H9 (cell line): ENCODE measurements at regions not wholly inside any gene's neighbourhood (a gene's known extent, or its start where the extent isn't known, plus 50 kb on each side); places are given as distances from the start of the nearest gene placed in this dataset.

ENCODE experiments used
- DNase-seq: peaks from one replicate; pipeline ENCODE4 v3.0.0-alpha.2; 2017
- H2AFZ ChIP-seq: one replicate; pipeline ENCODE4 v1.6.1; 2013; ENCODE audit warnings: mild to moderate bottlenecking, low read length, control low read depth, moderate library complexity
- H2AK5ac ChIP-seq: 2 replicates; pipeline ENCODE4 v1.6.1; 2013; ENCODE audit warnings: low read length, control low read depth, mixed read lengths; ENCODE audit not compliant: insufficient read length
- H2BK120ac ChIP-seq: one replicate; pipeline ENCODE4 v1.6.1; 2013; ENCODE audit warnings: low read depth, mild to moderate bottlenecking, low read length, control low read depth, inconsistent platforms; ENCODE audit not compliant: poor library complexity, severe bottlenecking
- H2BK12ac ChIP-seq: 2 replicates; pipeline ENCODE4 v1.6.1; 2013; ENCODE audit warnings: low read length, control low read depth, mixed read lengths, low read depth; ENCODE audit not compliant: insufficient read length
- H2BK15ac ChIP-seq: 2 replicates; pipeline ENCODE4 v1.6.1; 2013; ENCODE audit warnings: low read depth, low read length, control low read depth
- H2BK20ac ChIP-seq: one replicate; pipeline ENCODE4 v1.6.1; 2013; ENCODE audit warnings: low read depth, mild to moderate bottlenecking, low read length, control low read depth, inconsistent platforms; ENCODE audit not compliant: poor library complexity, severe bottlenecking
- H2BK5ac ChIP-seq: 2 replicates; pipeline ENCODE4 v1.6.1; 2013; ENCODE audit warnings: low read length, control low read depth, mixed read lengths; ENCODE audit not compliant: insufficient read length
- H3K14ac ChIP-seq: 2 replicates; pipeline ENCODE4 v1.6.1; 2013; ENCODE audit warnings: low read length, control low read depth; ENCODE audit not compliant: insufficient read depth
- H3K18ac ChIP-seq: 2 replicates; pipeline ENCODE4 v1.6.1; 2013; ENCODE audit warnings: low read depth, mild to moderate bottlenecking, mixed read lengths, low read length, control low read depth; ENCODE audit not compliant: insufficient read length
- H3K23ac ChIP-seq: 2 replicates; pipeline ENCODE4 v1.6.1; 2013; ENCODE audit warnings: low read length, control low read depth, mixed read lengths, low read depth; ENCODE audit not compliant: insufficient read length
- H3K23me2 ChIP-seq: 2 replicates; pipeline ENCODE4 v1.6.1; 2013; ENCODE audit warnings: low read depth, mild to moderate bottlenecking, mixed read lengths, low read length, control low read depth; ENCODE audit not compliant: insufficient read length, poor library complexity, severe bottlenecking
- H3K27ac ChIP-seq: 2 replicates; pipeline ENCODE4 v1.5.1; 2013; ENCODE audit warnings: low read length, control low read depth, mixed read lengths, low read depth; ENCODE audit not compliant: insufficient read length
- H3K27me3 ChIP-seq: 2 replicates; pipeline ENCODE4 v1.6.1; 2013; ENCODE audit warnings: low read length, control low read depth, inconsistent platforms; ENCODE audit not compliant: insufficient read depth
- H3K4ac ChIP-seq: 2 replicates; pipeline ENCODE4 v1.6.1; 2013; ENCODE audit warnings: low read depth, mild to moderate bottlenecking, control low read depth, inconsistent platforms, low read length, moderate library complexity
- H3K4me1 ChIP-seq: 2 replicates; pipeline ENCODE4 v1.6.1; 2013; ENCODE audit warnings: low read length, control low read depth, inconsistent platforms; ENCODE audit not compliant: insufficient read depth
- H3K4me2 ChIP-seq: 2 replicates; pipeline ENCODE4 v1.6.1; 2013; ENCODE audit warnings: low read length, control low read depth, mixed read lengths; ENCODE audit not compliant: insufficient read length, insufficient read depth
- H3K56ac ChIP-seq: 2 replicates; pipeline ENCODE4 v1.6.1; 2013; ENCODE audit warnings: low read depth, mild to moderate bottlenecking, mixed read lengths, low read length, control low read depth; ENCODE audit not compliant: insufficient read length
- H3K79me1 ChIP-seq: 2 replicates; pipeline ENCODE4 v1.6.1; 2013; ENCODE audit warnings: low read depth, mild to moderate bottlenecking, moderate library complexity, low read length, control low read depth, inconsistent platforms; ENCODE audit not compliant: insufficient read depth, poor library complexity, severe bottlenecking
- H3K79me2 ChIP-seq: 2 replicates; pipeline ENCODE4 v1.6.1; 2013; ENCODE audit warnings: low read length, control low read depth, inconsistent platforms; ENCODE audit not compliant: insufficient read depth
- H3K9ac ChIP-seq: 2 replicates; pipeline ENCODE4 v1.6.1; 2013; ENCODE audit warnings: low read length, control low read depth, mixed read lengths; ENCODE audit not compliant: insufficient read length; ENCODE audit errors: extremely low read depth
- H3K9me3 ChIP-seq: one replicate; pipeline ENCODE4 v1.6.1; 2013; ENCODE audit warnings: low read depth, low read length, inconsistent platforms; ENCODE audit not compliant: control insufficient read depth
- H3T11ph ChIP-seq: one replicate; pipeline ENCODE4 v1.6.1; 2013; ENCODE audit warnings: mild to moderate bottlenecking, low read length, control low read depth, inconsistent platforms
- H4K20me1 ChIP-seq: one replicate; pipeline ENCODE4 v1.6.1; 2013; ENCODE audit not compliant: control insufficient read depth, insufficient read length, insufficient read depth
- H4K5ac ChIP-seq: 2 replicates; pipeline ENCODE4 v1.6.1; 2013; ENCODE audit warnings: low read depth, mild to moderate bottlenecking, mixed read lengths, low read length, control low read depth; ENCODE audit not compliant: insufficient read length
- H4K8ac ChIP-seq: replicated peaks from 2 replicates; pipeline ENCODE4 v1.6.1; 2013; ENCODE audit warnings: low read length, control low read depth, mixed read lengths, low read depth; ENCODE audit not compliant: insufficient read length
- H4K91ac ChIP-seq: 2 replicates; pipeline ENCODE4 v1.6.1; 2013; ENCODE audit warnings: low read depth, mild to moderate bottlenecking, moderate library complexity, mixed read lengths, low read length, control low read depth; ENCODE audit not compliant: insufficient read length
- H3K27ac Mint-ChIP-seq, 3 experiments: 2 replicates in 2 of 3; 3 replicates in 1 of 3; pipeline ENCODE4 v1.8.0; 2020 to 2021; ENCODE audit warnings: mixed read lengths in 3 of 3, mild to moderate bottlenecking in 1 of 3, moderate library complexity in 1 of 3
- H3K27me3 Mint-ChIP-seq: 2 replicates; pipeline ENCODE4 v1.8.0; 2021; ENCODE audit warnings: low read depth, mild to moderate bottlenecking, moderate library complexity, mixed read lengths
- H3K36me3 Mint-ChIP-seq, 3 experiments: 2 replicates in 2 of 3; 3 replicates in 1 of 3; pipeline ENCODE4 v1.8.0; 2020 to 2021; ENCODE audit warnings: low read depth in 3 of 3, mixed read lengths in 3 of 3; ENCODE audit not compliant: insufficient read depth in 1 of 3
- H3K4me1 Mint-ChIP-seq, 2 experiments: 2 replicates each; pipeline ENCODE4 v1.8.0; 2020; ENCODE audit warnings: mixed read lengths in 2 of 2
- H3K4me3 Mint-ChIP-seq, 2 experiments: 2 replicates in 1 of 2; 3 replicates in 1 of 2; pipeline ENCODE4 v1.8.0; 2020 to 2021; ENCODE audit warnings: mild to moderate bottlenecking in 2 of 2, mixed read lengths in 2 of 2, moderate library complexity in 1 of 2
- H3K9me3 Mint-ChIP-seq, 2 experiments: 2 replicates in 1 of 2; 3 replicates in 1 of 2; pipeline ENCODE4 v1.8.0; 2020; ENCODE audit warnings: mild to moderate bottlenecking in 2 of 2, mixed read lengths in 2 of 2, moderate library complexity in 1 of 2
- CTCF ChIP-seq: fragments of 200-600 bp; sonication (generic); conservative IDR thresholded peaks from 3 replicates; pipeline ENCODE4 v1.8.0; 2021; ENCODE audit warnings: antibody characterized with exemption, mild to moderate bottlenecking

GRCh38 chr4:137454767-137455166 lies 77.5 kb downstream of the PCDH18 start:
- no peaks in the 10 kb centered on the region for H3K79me2 ChIP-seq
- H2BK120ac ChIP-seq, result no peak overlapping the region
- no peak for TF ChIP-seq CTCF
- no peak overlapping the region for H4K8ac ChIP-seq
- no peak overlapping the region for H4K91ac ChIP-seq
- no peak for DNase-seq
- H3K4ac ChIP-seq, result no peak overlapping the region
- no peak overlapping the region for H2AFZ ChIP-seq
- Mint-ChIP-seq H3K9me3 (peaks cover 0 to 2% of the 10 kb centered on the region in 2 experiments; a peak in 1 of 5 replicates), H3K27me3 (no peaks in the 10 kb centered on the region), H3K27ac (no peak overlapping the region), H3K4me1 (peaks cover 33 to 40% of the 10 kb centered on the region in 2 experiments), H3K36me3 (peaks cover 2 to 13% (median 6%) of the 10 kb centered on the region in 3 experiments; a peak in 6 of 7 replicates), H3K4me3 (no peak overlapping the region)
- H3T11ph ChIP-seq, result no peak overlapping the region
- H4K5ac ChIP-seq, result no peak overlapping the region
- H2AK5ac ChIP-seq, result no peak overlapping the region
- H2BK12ac ChIP-seq, result no peak overlapping the region
- H3K18ac ChIP-seq, result no peak overlapping the region
- H3K23me2 ChIP-seq, result no peaks in the 10 kb centered on the region
- no peak overlapping the region for H3K56ac ChIP-seq
- H3K79me1 ChIP-seq, result no peaks in the 10 kb centered on the region
- no peaks in the 10 kb centered on the region for H3K9me3 ChIP-seq
- H3K27me3 ChIP-seq, result no peaks in the 10 kb centered on the region
- peaks cover 2% of the 10 kb centered on the region; the same call in 1 of the 2 replicates for H3K4me1 ChIP-seq
- H2BK15ac ChIP-seq, result no peak overlapping the region
- no peak overlapping the region for H2BK20ac ChIP-seq
- H3K9ac ChIP-seq, result no peak overlapping the region
- no peak overlapping the region for H2BK5ac ChIP-seq
- no peak overlapping the region for H3K14ac ChIP-seq
- H3K27ac ChIP-seq, result no peak overlapping the region
- no peaks in the 10 kb centered on the region for H4K20me1 ChIP-seq
- H3K23ac ChIP-seq, result no peak overlapping the region
- no peak overlapping the region for H3K4me2 ChIP-seq
